H9 (cell line): ENCODE measurements at regions not wholly inside any gene's neighbourhood (a gene's known extent, or its start where the extent isn't known, plus 50 kb on each side); places are given as distances from the start of the nearest gene placed in this dataset.

Experiments
- DNase-seq: peaks from one replicate; pipeline ENCODE4 v3.0.0-alpha.2; 2017
- H2AFZ ChIP-seq: one replicate; pipeline ENCODE4 v1.6.1; 2013; ENCODE audit warnings: mild to moderate bottlenecking, low read length, control low read depth, moderate library complexity
- H2AK5ac ChIP-seq: 2 replicates; pipeline ENCODE4 v1.6.1; 2013; ENCODE audit warnings: low read length, control low read depth, mixed read lengths; ENCODE audit not compliant: insufficient read length
- H2BK120ac ChIP-seq: one replicate; pipeline ENCODE4 v1.6.1; 2013; ENCODE audit warnings: low read depth, mild to moderate bottlenecking, low read length, control low read depth, inconsistent platforms; ENCODE audit not compliant: poor library complexity, severe bottlenecking
- H2BK12ac ChIP-seq: 2 replicates; pipeline ENCODE4 v1.6.1; 2013; ENCODE audit warnings: low read length, control low read depth, mixed read lengths, low read depth; ENCODE audit not compliant: insufficient read length
- H2BK15ac ChIP-seq: 2 replicates; pipeline ENCODE4 v1.6.1; 2013; ENCODE audit warnings: low read depth, low read length, control low read depth
- H2BK20ac ChIP-seq: one replicate; pipeline ENCODE4 v1.6.1; 2013; ENCODE audit warnings: low read depth, mild to moderate bottlenecking, low read length, control low read depth, inconsistent platforms; ENCODE audit not compliant: poor library complexity, severe bottlenecking
- H2BK5ac ChIP-seq: 2 replicates; pipeline ENCODE4 v1.6.1; 2013; ENCODE audit warnings: low read length, control low read depth, mixed read lengths; ENCODE audit not compliant: insufficient read length
- H3K14ac ChIP-seq: 2 replicates; pipeline ENCODE4 v1.6.1; 2013; ENCODE audit warnings: low read length, control low read depth; ENCODE audit not compliant: insufficient read depth
- H3K18ac ChIP-seq: 2 replicates; pipeline ENCODE4 v1.6.1; 2013; ENCODE audit warnings: low read depth, mild to moderate bottlenecking, mixed read lengths, low read length, control low read depth; ENCODE audit not compliant: insufficient read length
- H3K23ac ChIP-seq: 2 replicates; pipeline ENCODE4 v1.6.1; 2013; ENCODE audit warnings: low read length, control low read depth, mixed read lengths, low read depth; ENCODE audit not compliant: insufficient read length
- H3K23me2 ChIP-seq: 2 replicates; pipeline ENCODE4 v1.6.1; 2013; ENCODE audit warnings: low read depth, mild to moderate bottlenecking, mixed read lengths, low read length, control low read depth; ENCODE audit not compliant: insufficient read length, poor library complexity, severe bottlenecking
- H3K27ac ChIP-seq: 2 replicates; pipeline ENCODE4 v1.5.1; 2013; ENCODE audit warnings: low read length, control low read depth, mixed read lengths, low read depth; ENCODE audit not compliant: insufficient read length
- H3K27me3 ChIP-seq: 2 replicates; pipeline ENCODE4 v1.6.1; 2013; ENCODE audit warnings: low read length, control low read depth, inconsistent platforms; ENCODE audit not compliant: insufficient read depth
- H3K4ac ChIP-seq: 2 replicates; pipeline ENCODE4 v1.6.1; 2013; ENCODE audit warnings: low read depth, mild to moderate bottlenecking, control low read depth, inconsistent platforms, low read length, moderate library complexity
- H3K4me1 ChIP-seq: 2 replicates; pipeline ENCODE4 v1.6.1; 2013; ENCODE audit warnings: low read length, control low read depth, inconsistent platforms; ENCODE audit not compliant: insufficient read depth
- H3K4me2 ChIP-seq: 2 replicates; pipeline ENCODE4 v1.6.1; 2013; ENCODE audit warnings: low read length, control low read depth, mixed read lengths; ENCODE audit not compliant: insufficient read length, insufficient read depth
- H3K56ac ChIP-seq: 2 replicates; pipeline ENCODE4 v1.6.1; 2013; ENCODE audit warnings: low read depth, mild to moderate bottlenecking, mixed read lengths, low read length, control low read depth; ENCODE audit not compliant: insufficient read length
- H3K79me1 ChIP-seq: 2 replicates; pipeline ENCODE4 v1.6.1; 2013; ENCODE audit warnings: low read depth, mild to moderate bottlenecking, moderate library complexity, low read length, control low read depth, inconsistent platforms; ENCODE audit not compliant: insufficient read depth, poor library complexity, severe bottlenecking
- H3K79me2 ChIP-seq: 2 replicates; pipeline ENCODE4 v1.6.1; 2013; ENCODE audit warnings: low read length, control low read depth, inconsistent platforms; ENCODE audit not compliant: insufficient read depth
- H3K9ac ChIP-seq: 2 replicates; pipeline ENCODE4 v1.6.1; 2013; ENCODE audit warnings: low read length, control low read depth, mixed read lengths; ENCODE audit not compliant: insufficient read length; ENCODE audit errors: extremely low read depth
- H3K9me3 ChIP-seq: one replicate; pipeline ENCODE4 v1.6.1; 2013; ENCODE audit warnings: low read depth, low read length, inconsistent platforms; ENCODE audit not compliant: control insufficient read depth
- H3T11ph ChIP-seq: one replicate; pipeline ENCODE4 v1.6.1; 2013; ENCODE audit warnings: mild to moderate bottlenecking, low read length, control low read depth, inconsistent platforms
- H4K20me1 ChIP-seq: one replicate; pipeline ENCODE4 v1.6.1; 2013; ENCODE audit not compliant: control insufficient read depth, insufficient read length, insufficient read depth
- H4K5ac ChIP-seq: 2 replicates; pipeline ENCODE4 v1.6.1; 2013; ENCODE audit warnings: low read depth, mild to moderate bottlenecking, mixed read lengths, low read length, control low read depth; ENCODE audit not compliant: insufficient read length
- H4K8ac ChIP-seq: replicated peaks from 2 replicates; pipeline ENCODE4 v1.6.1; 2013; ENCODE audit warnings: low read length, control low read depth, mixed read lengths, low read depth; ENCODE audit not compliant: insufficient read length
- H4K91ac ChIP-seq: 2 replicates; pipeline ENCODE4 v1.6.1; 2013; ENCODE audit warnings: low read depth, mild to moderate bottlenecking, moderate library complexity, mixed read lengths, low read length, control low read depth; ENCODE audit not compliant: insufficient read length
- H3K27ac Mint-ChIP-seq, 3 experiments: 2 replicates in 2 of 3; 3 replicates in 1 of 3; pipeline ENCODE4 v1.8.0; 2020 to 2021; ENCODE audit warnings: mixed read lengths in 3 of 3, mild to moderate bottlenecking in 1 of 3, moderate library complexity in 1 of 3
- H3K27me3 Mint-ChIP-seq: 2 replicates; pipeline ENCODE4 v1.8.0; 2021; ENCODE audit warnings: low read depth, mild to moderate bottlenecking, moderate library complexity, mixed read lengths
- H3K36me3 Mint-ChIP-seq, 3 experiments: 2 replicates in 2 of 3; 3 replicates in 1 of 3; pipeline ENCODE4 v1.8.0; 2020 to 2021; ENCODE audit warnings: low read depth in 3 of 3, mixed read lengths in 3 of 3; ENCODE audit not compliant: insufficient read depth in 1 of 3
- H3K4me1 Mint-ChIP-seq, 2 experiments: 2 replicates each; pipeline ENCODE4 v1.8.0; 2020; ENCODE audit warnings: mixed read lengths in 2 of 2
- H3K4me3 Mint-ChIP-seq, 2 experiments: 2 replicates in 1 of 2; 3 replicates in 1 of 2; pipeline ENCODE4 v1.8.0; 2020 to 2021; ENCODE audit warnings: mild to moderate bottlenecking in 2 of 2, mixed read lengths in 2 of 2, moderate library complexity in 1 of 2
- H3K9me3 Mint-ChIP-seq, 2 experiments: 2 replicates in 1 of 2; 3 replicates in 1 of 2; pipeline ENCODE4 v1.8.0; 2020; ENCODE audit warnings: mild to moderate bottlenecking in 2 of 2, mixed read lengths in 2 of 2, moderate library complexity in 1 of 2
- CTCF ChIP-seq: fragments of 200-600 bp; sonication (generic); conservative IDR thresholded peaks from 3 replicates; pipeline ENCODE4 v1.8.0; 2021; ENCODE audit warnings: antibody characterized with exemption, mild to moderate bottlenecking
- WGBS: extraction: QIAGEN DNeasy Blood & Tissue Kit; methylation state at CpG from one replicate; pipeline ENCODE4 v1.1.7; 2013; ENCODE audit warnings: missing lambda C conversion rate, low lambda C conversion rate, mixed read lengths; ENCODE audit not compliant: insufficient read length; ENCODE audit errors: extremely low coverage; 5-methylcytosine and 5-hydroxymethylcytosine counted together

GRCh38 chr14:103232031-103232808, 101.8 kb upstream of the EIF5 start:
- H4K5ac ChIP-seq, result no peak overlapping the region
- DNase-seq, result no peak
- H2BK20ac ChIP-seq, result no peak overlapping the region
- H2BK5ac ChIP-seq, result no peak overlapping the region
- no peak overlapping the region for H3K56ac ChIP-seq
- no peak overlapping the region for H2AFZ ChIP-seq
- no peak overlapping the region for H2AK5ac ChIP-seq
- Mint-ChIP-seq H3K4me3 (no peak overlapping the region), H3K27me3 (peaks cover 6% of the 10 kb centered on the region), H3K27ac (no peak overlapping the region), H3K9me3 (peaks cover under 1% of the 10 kb centered on the region in 2 experiments; a peak in 3 of 5 replicates), H3K4me1 (peaks cover 13 to 15% of the 10 kb centered on the region in 2 experiments), H3K36me3 (no peaks in the 10 kb centered on the region)
- no peaks in the 10 kb centered on the region for H3K23me2 ChIP-seq
- H3K14ac ChIP-seq, result no peak overlapping the region
- no peak overlapping the region for H2BK120ac ChIP-seq
- no peak overlapping the region for H3K23ac ChIP-seq
- no peaks in the 10 kb centered on the region for H3K27me3 ChIP-seq
- no peak overlapping the region for H4K8ac ChIP-seq
- TF ChIP-seq CTCF, result no peak
- H3K79me1 ChIP-seq, result no peaks in the 10 kb centered on the region
- no peak overlapping the region for H3K4me2 ChIP-seq
- no peak overlapping the region for H3K4ac ChIP-seq
- H3K18ac ChIP-seq, result no peak overlapping the region
- no peaks in the 10 kb centered on the region for H3K9me3 ChIP-seq
- H3T11ph ChIP-seq, result no peak overlapping the region
- H3K79me2 ChIP-seq, result no peaks in the 10 kb centered on the region
- H2BK12ac ChIP-seq, result no peak overlapping the region
- H3K9ac ChIP-seq, result no peak overlapping the region
- H4K20me1 ChIP-seq, result no peaks in the 10 kb centered on the region
- no peak overlapping the region for H4K91ac ChIP-seq
- no peaks in the 10 kb centered on the region for H3K4me1 ChIP-seq
- no CpG with 5 or more reads among the region's 13 CpGs for WGBS
- no peak overlapping the region for H2BK15ac ChIP-seq
- H3K27ac ChIP-seq, result no peak overlapping the region
